ENCODE measurements at regions not wholly inside any gene's neighbourhood (a gene's known extent, or its start where the extent isn't known, plus 50 kb on each side); places are given as distances from the start of the nearest gene placed in this dataset.

- in situ Hi-C loops (cut with HindIII; ENCODE audit: low sequenced_read_pairs) = no loop called here
- DNase-seq (ENCODE audit: low read depth, low spot score) = no peak
- no peak overlapping the region for H3K4me3 ChIP-seq (ENCODE audit: low read depth, low read length)
- no peak for TF ChIP-seq CTCF (IDR thresholded peaks at IDR 0.05; ENCODE audit: low read depth, low read length)
Measured at GRCh38 chr16:80230328-80231120, 310.3 kb upstream of the DYNLRB2 start.

- no peak for DNase-seq (ENCODE audit: low read depth, low spot score)
- no peak for TF ChIP-seq CTCF (IDR thresholded peaks at IDR 0.05; ENCODE audit: low read depth, low read length)
- no peak overlapping the region for H3K4me3 ChIP-seq (ENCODE audit: low read depth, low read length)
- in situ Hi-C loops (cut with HindIII; ENCODE audit: low sequenced_read_pairs) = no loop called here
Measured at GRCh38 chr16:80226499-80226898, 314.3 kb upstream of the DYNLRB2 start.

- in situ Hi-C loops (cut with HindIII; ENCODE audit: low sequenced_read_pairs) = no loop called here
Measured at GRCh38 chr16:80210787-80211186, 330.0 kb upstream of the DYNLRB2 start.

GRCh38 chr16:80208743-80209142, 332.1 kb upstream of the DYNLRB2 start:
- in situ Hi-C loops (cut with HindIII; ENCODE audit: low sequenced_read_pairs) = no loop called here
- no peak for DNase-seq (ENCODE audit: low read depth, low spot score)
- TF ChIP-seq CTCF (IDR thresholded peaks at IDR 0.05; ENCODE audit: low read depth, low read length) = no peak

More at GRCh38 chr16:80210787-80211186, 330.0 kb upstream of the DYNLRB2 start:
- no peak for DNase-seq (ENCODE audit: low read depth, low spot score)
- H3K4me3 ChIP-seq (ENCODE audit: low read depth, low read length) = no peak overlapping the region
- TF ChIP-seq CTCF (IDR thresholded peaks at IDR 0.05; ENCODE audit: low read depth, low read length) = no peak

GRCh38 chr16:80208015-80208414, 332.8 kb upstream of the DYNLRB2 start:
- no peak for TF ChIP-seq CTCF (IDR thresholded peaks at IDR 0.05; ENCODE audit: low read depth, low read length)
- no peak overlapping the region for H3K4me3 ChIP-seq (ENCODE audit: low read depth, low read length)
- no peak for DNase-seq (ENCODE audit: low read depth, low spot score)
- in situ Hi-C loops (cut with HindIII; ENCODE audit: low sequenced_read_pairs) = no loop called here

More at GRCh38 chr16:80208743-80209142, 332.1 kb upstream of the DYNLRB2 start:
- H3K4me3 ChIP-seq (ENCODE audit: low read depth, low read length) = no peak overlapping the region

- no peak overlapping the region for H3K4me3 ChIP-seq (ENCODE audit: low read depth, low read length)
- DNase-seq (ENCODE audit: low read depth, low spot score) = no peak
- in situ Hi-C loops (cut with HindIII; ENCODE audit: low sequenced_read_pairs) = no loop called here
- TF ChIP-seq CTCF (IDR thresholded peaks at IDR 0.05; ENCODE audit: low read depth, low read length) = no peak
Measured at GRCh38 chr16:80203821-80204220, 337.0 kb upstream of the DYNLRB2 start.
